H1 (cell line): ENCODE measurements at regions not wholly inside any gene's neighbourhood (a gene's known extent, or its start where the extent isn't known, plus 50 kb on each side); places are given as distances from the start of the nearest gene placed in this dataset.

Experiments used
- CTCF ChIA-PET: fragments of 300-600 bp; sonication (Branson Sonifier 250); formaldehyde crosslinking; loops from one replicate; lab custom pipeline; 2021; ENCODE audit not compliant: partially characterized antibody; lab: Charles Lee
- POLR2A ChIA-PET: fragments of 300-600 bp; sonication (Branson Sonifier 250); formaldehyde crosslinking; loops from one replicate; lab custom pipeline; 2021; ENCODE audit warnings: inconsistent platforms; ENCODE audit not compliant: partially characterized antibody; lab: Charles Lee
- DNase-seq, 2 experiments: peaks; one replicate each; pipeline versions ENCODE4 v3.0.0 to v3.0.0-alpha.2; 2010 to 2022; ENCODE audit warnings: low spot score in 2 of 2, low read depth in 1 of 2, mixed read lengths in 1 of 2
- FAIRE-seq: peaks from 2 replicates; lab custom pipeline; 2011; peaks lifted over from hg19 to GRCh38; lab: Jason Lieb, UNC
- H2AFZ ChIP-seq: 2 replicates; pipeline ENCODE4 v1.8.1; 2012; ENCODE audit warnings: low read length, inconsistent platforms
- H2AK5ac ChIP-seq: 2 replicates; pipeline ENCODE4 v1.6.1; 2013; ENCODE audit warnings: low read depth, low read length
- H2BK120ac ChIP-seq: replicated peaks from 2 replicates; pipeline ENCODE3; 2013; ENCODE audit warnings: low read depth, low read length, inconsistent platforms
- H2BK12ac ChIP-seq: 2 replicates; pipeline ENCODE4 v1.6.1; 2013; ENCODE audit warnings: low read depth, low read length
- H2BK15ac ChIP-seq: 2 replicates; pipeline ENCODE4 v1.6.1; 2013; ENCODE audit warnings: low read length
- H2BK20ac ChIP-seq: 2 replicates; pipeline ENCODE4 v1.6.1; 2013; ENCODE audit warnings: low read length
- H2BK5ac ChIP-seq: 2 replicates; pipeline ENCODE4 v1.6.1; 2013; ENCODE audit warnings: low read depth, low read length
- H3K14ac ChIP-seq: 2 replicates; pipeline ENCODE4 v1.6.1; 2013; ENCODE audit warnings: inconsistent platforms; ENCODE audit not compliant: insufficient read length
- H3K18ac ChIP-seq: 2 replicates; pipeline ENCODE4 v1.6.1; 2013; ENCODE audit warnings: low read length; ENCODE audit errors: extremely low read depth
- H3K23ac ChIP-seq: 2 replicates; pipeline ENCODE4 v1.6.1; 2013; ENCODE audit warnings: inconsistent platforms; ENCODE audit not compliant: insufficient read length
- H3K23me2 ChIP-seq: 2 replicates; pipeline ENCODE4 v1.6.1; 2013; ENCODE audit warnings: low read depth, low read length
- H3K27ac ChIP-seq: 2 replicates; pipeline ENCODE4 v1.6.1; 2011; ENCODE audit warnings: low read depth, low read length, inconsistent platforms
- H3K27me3 ChIP-seq, 4 experiments: replicated peaks in 1 of 4; 1 replicate in 1 of 4; 2 replicates in 3 of 4; pipeline versions ENCODE4 v1.6.1 to v1.8.1; 2011 to 2013; ENCODE audit warnings: low read length in 3 of 4, mild to moderate bottlenecking in 3 of 4, inconsistent platforms in 2 of 4, mixed read lengths in 2 of 4, moderate library complexity in 1 of 4; ENCODE audit not compliant: control insufficient read depth in 3 of 4, insufficient read depth in 3 of 4; ENCODE audit errors: extremely low read depth in 1 of 4
- H3K36me3 ChIP-seq, 4 experiments: 2 replicates each; pipeline versions ENCODE4 v1.6.1 to v1.8.1; 2011 to 2013; ENCODE audit warnings: mild to moderate bottlenecking in 4 of 4, low read length in 3 of 4, moderate library complexity in 2 of 4, control low read depth in 1 of 4, inconsistent platforms in 1 of 4; ENCODE audit not compliant: insufficient read depth in 4 of 4, control insufficient read depth in 2 of 4
- H3K4ac ChIP-seq: replicated peaks from 2 replicates; pipeline ENCODE3; 2013; ENCODE audit warnings: low read length, low read depth, mixed read lengths, inconsistent platforms; ENCODE audit not compliant: insufficient read length
- H3K4me1 ChIP-seq, 4 experiments: replicated peaks in 1 of 4; 1 replicate in 1 of 4; 2 replicates in 3 of 4; pipeline versions ENCODE4 v1.6.1 to v1.8.1; 2011 to 2013; ENCODE audit warnings: low read length in 3 of 4, inconsistent platforms in 2 of 4, mixed read lengths in 1 of 4; ENCODE audit not compliant: insufficient read depth in 4 of 4, control insufficient read depth in 3 of 4
- H3K4me2 ChIP-seq, 2 experiments: 2 replicates each; pipeline versions ENCODE4 v1.6.1 to v1.8.1; 2011 to 2013; ENCODE audit warnings: low read depth in 2 of 2, low read length in 2 of 2, control low read depth in 1 of 2, inconsistent platforms in 1 of 2, mild to moderate bottlenecking in 1 of 2; ENCODE audit not compliant: insufficient read depth in 1 of 2
- H3K4me3 ChIP-seq, 4 experiments: fragments of 200-600, 300-600 bp in 1 of 4; sonication (generic), shearing (Covaris generic), sonication (Bioruptor Twin) in 1 of 4; 2 replicates each; pipeline versions ENCODE4 v1.5.1 to v1.8.1; 2011 to 2016; ENCODE audit warnings: low read length in 4 of 4, low read depth in 3 of 4, control low read depth in 2 of 4, inconsistent platforms in 2 of 4, mild to moderate bottlenecking in 2 of 4, mixed read lengths in 1 of 4, moderate library complexity in 1 of 4; ENCODE audit not compliant: insufficient read depth in 2 of 4; ENCODE audit errors: extremely low read depth in 1 of 4
- H3K56ac ChIP-seq: replicated peaks from 2 replicates; pipeline ENCODE3; 2013; ENCODE audit warnings: low read depth, mild to moderate bottlenecking, mixed read lengths, low read length, inconsistent platforms; ENCODE audit not compliant: insufficient read length
- H3K79me1 ChIP-seq: 2 replicates; pipeline ENCODE4 v1.6.1; 2013; ENCODE audit warnings: low read depth, low read length, control low read depth
- H3K79me2 ChIP-seq, 2 experiments: 2 replicates each; pipeline versions ENCODE4 v1.6.1 to v1.8.1; 2012 to 2013; ENCODE audit warnings: low read length in 2 of 2, mild to moderate bottlenecking in 2 of 2, inconsistent platforms in 1 of 2; ENCODE audit not compliant: insufficient read depth in 2 of 2, control insufficient read depth in 1 of 2
- H3K9ac ChIP-seq, 4 experiments: replicated peaks in 1 of 4; 1 replicate in 1 of 4; 2 replicates in 3 of 4; pipeline versions ENCODE4 v1.6.1 to v1.8.1; 2011 to 2013; ENCODE audit warnings: low read depth in 3 of 4, low read length in 3 of 4, control low read depth in 2 of 4, mild to moderate bottlenecking in 2 of 4, moderate library complexity in 2 of 4, inconsistent platforms in 1 of 4; ENCODE audit errors: extremely low read depth in 1 of 4
- H3K9me3 ChIP-seq, 2 experiments: 2 replicates each; pipeline versions ENCODE4 v1.6.1 to v1.8.1; 2012 to 2013; ENCODE audit warnings: mild to moderate bottlenecking in 2 of 2, moderate library complexity in 2 of 2, control low read depth in 1 of 2, inconsistent platforms in 1 of 2, low read depth in 1 of 2, low read length in 1 of 2, mixed read lengths in 1 of 2; ENCODE audit not compliant: insufficient read depth in 2 of 2
- H4K20me1 ChIP-seq, 2 experiments: replicated peaks in 1 of 2; 2 replicates each; pipeline versions ENCODE3 to v1.8.1; 2011 to 2013; ENCODE audit warnings: inconsistent platforms in 2 of 2, low read length in 2 of 2, mild to moderate bottlenecking in 1 of 2; ENCODE audit not compliant: insufficient read depth in 2 of 2, control insufficient read depth in 1 of 2
- H4K5ac ChIP-seq: 2 replicates; pipeline ENCODE4 v1.6.1; 2013; ENCODE audit warnings: low read length, low read depth, mixed read lengths, inconsistent platforms; ENCODE audit not compliant: insufficient read length
- H4K8ac ChIP-seq: 2 replicates; pipeline ENCODE4 v1.8.0; 2013; ENCODE audit warnings: mild to moderate bottlenecking, moderate library complexity, low read length, inconsistent platforms; ENCODE audit not compliant: insufficient read depth; ENCODE audit errors: extremely low read depth
- H4K91ac ChIP-seq: replicated peaks from 2 replicates; pipeline ENCODE3; 2013; ENCODE audit warnings: low read length, mixed read lengths, inconsistent platforms; ENCODE audit not compliant: insufficient read length
- CBX8 ChIP-seq: fragments of 300-800, 300-1000 bp; sonication (generic); IDR thresholded peaks from 2 replicates; pipeline ENCODE4 v1.7.1; 2016; ENCODE audit warnings: low read depth, low read length, borderline replicate concordance
- EZH2 ChIP-seq: fragments of 200-600 bp; sonication (generic); IDR thresholded peaks from 2 replicates; pipeline ENCODE4 v1.7.1; 2012; ENCODE audit warnings: low read depth, mild to moderate bottlenecking, moderate library complexity, low read length, inconsistent platforms; ENCODE audit not compliant: severe bottlenecking
- WGBS, 2 experiments: shearing (Covaris generic) in 1 of 2; methylation state at CpG; one replicate each; pipeline versions ENCODE4 v1.1.6 to v1.1.7; 2013 to 2015; ENCODE audit warnings: low lambda C conversion rate in 2 of 2, mixed read lengths in 2 of 2, inconsistent platforms in 1 of 2, low coverage in 1 of 2, missing lambda C conversion rate in 1 of 2; ENCODE audit not compliant: insufficient replicate concordance in 2 of 2, insufficient coverage in 1 of 2, insufficient read length in 1 of 2; ENCODE audit errors: extremely low coverage in 1 of 2, missing lambda C conversion rate in 1 of 2; 5-methylcytosine and 5-hydroxymethylcytosine counted together

DNA sequence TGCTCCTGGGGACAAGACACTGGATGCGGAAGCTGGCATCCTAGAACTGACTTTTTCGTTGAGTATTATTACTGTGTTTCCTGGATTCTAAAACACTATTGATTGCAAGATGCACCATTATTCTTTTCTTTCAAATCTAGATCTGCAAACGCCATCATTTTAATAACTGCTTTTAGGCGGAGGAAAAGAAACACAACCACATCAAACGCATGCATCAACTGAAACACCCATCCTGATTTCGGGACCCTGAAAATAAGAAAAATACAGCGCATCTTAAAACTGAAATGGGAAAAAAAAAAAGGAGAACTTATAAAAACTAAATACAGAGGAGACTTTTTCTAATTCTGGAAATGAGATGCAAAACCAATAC is 103.7 kb upstream of the MAX start:
- H3K9ac ChIP-seq = no peak overlapping the region
- H4K20me1 ChIP-seq = no peaks in the 10 kb centered on the region
- no peak for DNase-seq
- H2AK5ac ChIP-seq = no peak overlapping the region
- H4K5ac ChIP-seq = no peak overlapping the region
- FAIRE-seq = no peak
- no peak overlapping the region for H2AFZ ChIP-seq
- no peak overlapping the region for H2BK12ac ChIP-seq
- no peak overlapping the region for H4K91ac ChIP-seq
- no peak overlapping the region for H4K8ac ChIP-seq
- no peak overlapping the region for H3K14ac ChIP-seq
- H3K4ac ChIP-seq = no peak overlapping the region
- no peaks in the 10 kb centered on the region for H3K27me3 ChIP-seq
- H3K4me1 ChIP-seq = peaks cover 0 to 3% (median 0%) of the 10 kb centered on the region in 4 experiments; a peak in 2 of 7 replicates
- no peak overlapping the region for H3K4me3 ChIP-seq
- H3K4me2 ChIP-seq = no peak overlapping the region
- ChIA-PET POLR2A (no interaction called here), CTCF (interaction anchor here (0.5 kb wide), 1 partner anchor 102 kb away, joined by 3 read pairs; no protein-coding TSS in a partner anchor)
- 89% methylated on average over 7 of the region's 7 CpGs; no CpG with 5 or more reads in 1 of the 2 experiments for WGBS, 2 experiments
- no peak overlapping the region for H3K23ac ChIP-seq
- H2BK20ac ChIP-seq = no peak overlapping the region
- no peak overlapping the region for H2BK120ac ChIP-seq
- H3K9me3 ChIP-seq = no peaks in the 10 kb centered on the region
- H3K56ac ChIP-seq = no peak overlapping the region
- no peaks in the 10 kb centered on the region for H3K23me2 ChIP-seq
- no peaks in the 10 kb centered on the region for H3K79me2 ChIP-seq
- no peaks in the 10 kb centered on the region for H3K36me3 ChIP-seq
- H2BK15ac ChIP-seq = no peak overlapping the region
- H3K79me1 ChIP-seq = no peaks in the 10 kb centered on the region
- no peak overlapping the region for H3K18ac ChIP-seq
- H2BK5ac ChIP-seq = no peak overlapping the region
- no peak overlapping the region for H3K27ac ChIP-seq
- TF ChIP-seq EZH2 (no peak), CBX8 (no peak)
